Naive thymus-derived CD8-positive, alpha-beta T cell (primary cell): ENCODE measurements at regions not wholly inside any gene's neighbourhood (a gene's known extent, or its start where the extent isn't known, plus 50 kb on each side); places are given as distances from the start of the nearest gene placed in this dataset.

Experiments used
- ATAC-seq, 2 donors: fragments of 150-1000 bp; cut with Tn5 transposase in 1 of 2; sonication (Bioruptor Pico), chemical (Tn5 transposase) in 1 of 2; 1 replicate in 1 of 2; 2 replicates in 1 of 2; pipeline ENCODE4 v1.10.0; 2021; ENCODE audit warnings: mild to moderate bottlenecking in 2 of 2, moderate library complexity in 2 of 2
- POLR2A ChIA-PET: fragments of 350-600 bp; sonication (Branson Sonifier 250); formaldehyde crosslinking; loops from one replicate; lab custom pipeline; 2021; ENCODE audit warnings: antibody characterized with exemption; lab: Charles Lee
- DNase-seq, 10 donors: peaks; one replicate each; pipeline versions ENCODE4 v3.0.0 to v3.0.0-alpha.2; 2020 to 2022
- H3K27ac Mint-ChIP-seq, 10 donors: one replicate each; pipeline ENCODE4 v1.8.0; 2020 to 2022; ENCODE audit warnings: mild to moderate bottlenecking in 10 of 10, mixed read lengths in 10 of 10, moderate library complexity in 4 of 10, inconsistent platforms in 1 of 10
- H3K27me3 Mint-ChIP-seq, 5 donors: one replicate each; pipeline ENCODE4 v1.8.0; 2021 to 2022; ENCODE audit warnings: mixed read lengths in 5 of 5
- H3K36me3 Mint-ChIP-seq, 3 donors: one replicate each; pipeline ENCODE4 v1.8.0; 2020 to 2022; ENCODE audit warnings: mixed read lengths in 3 of 3, mild to moderate bottlenecking in 2 of 3, inconsistent platforms in 1 of 3
- H3K4me1 Mint-ChIP-seq, 4 donors: one replicate each; pipeline ENCODE4 v1.8.0; 2021 to 2022; ENCODE audit warnings: mixed read lengths in 4 of 4
- H3K4me3 Mint-ChIP-seq, 10 donors: one replicate each; pipeline ENCODE4 v1.8.0; 2020 to 2022; ENCODE audit warnings: mild to moderate bottlenecking in 10 of 10, mixed read lengths in 10 of 10, moderate library complexity in 6 of 10, inconsistent platforms in 1 of 10
- H3K9me3 Mint-ChIP-seq, 9 donors: one replicate each; pipeline ENCODE4 v1.8.0; 2020 to 2022; ENCODE audit warnings: mixed read lengths in 9 of 9, mild to moderate bottlenecking in 3 of 9, inconsistent platforms in 1 of 9, moderate library complexity in 1 of 9

DNA sequence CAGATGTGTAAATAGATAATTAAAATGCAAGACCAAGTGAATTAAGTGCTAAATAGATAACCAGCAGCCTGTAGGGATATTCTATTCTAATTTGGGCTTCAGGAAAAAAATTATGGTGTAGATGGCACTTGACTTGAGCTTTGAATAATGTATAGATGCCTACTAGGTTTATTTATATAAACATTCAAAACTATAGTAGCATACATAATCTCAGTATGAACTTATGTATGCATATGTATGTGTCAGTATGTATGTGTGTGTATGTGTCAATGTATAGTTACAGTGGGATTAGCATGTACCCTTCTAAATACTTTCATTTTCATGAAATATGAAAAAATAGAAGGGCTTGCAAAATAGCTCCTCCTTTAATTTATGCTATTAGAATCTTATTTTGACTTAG lies 207.3 kb upstream of the PPP1R3A start:
- no peak for ATAC-seq
- Mint-ChIP-seq H3K9me3 (peaks cover 0 to 5% (median 0%) of the 10 kb centered on the region in 9 donors), H3K27me3 (no peaks in the 10 kb centered on the region), H3K36me3 (no peaks in the 10 kb centered on the region), H3K4me3 (no peak overlapping the region), H3K4me1 (no peaks in the 10 kb centered on the region), H3K27ac (no peak overlapping the region)
- POLR2A ChIA-PET, result no interaction called here
- no peak for DNase-seq

DNA sequence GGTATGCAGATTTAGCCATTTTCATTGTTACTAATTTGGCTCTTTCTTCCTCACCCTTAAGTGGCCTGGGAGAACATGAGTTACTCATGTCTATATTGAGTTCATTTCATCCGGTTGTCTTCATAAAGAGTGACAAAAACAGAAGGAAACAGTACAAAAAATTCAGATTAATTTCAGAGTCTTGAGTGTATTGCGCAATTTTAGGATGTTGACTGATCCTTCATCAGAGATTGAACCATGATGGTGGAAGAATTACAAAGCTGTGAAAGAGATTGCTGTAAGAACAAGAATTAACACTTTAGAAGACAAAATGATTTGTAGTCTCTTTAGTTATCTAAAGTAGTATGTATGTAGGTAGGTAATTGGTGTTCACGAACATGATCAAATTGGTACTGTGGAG lies 194.0 kb upstream of the PPP1R3A start:
- Mint-ChIP-seq H3K4me3 (no peak overlapping the region), H3K27me3 (peaks cover 0 to 4% (median 0%) of the 10 kb centered on the region in 5 donors), H3K36me3 (no peaks in the 10 kb centered on the region), H3K4me1 (no peaks in the 10 kb centered on the region), H3K9me3 (peaks cover 0 to 4% (median 0%) of the 10 kb centered on the region in 9 donors), H3K27ac (no peak overlapping the region)
- ATAC-seq, result no peak
- POLR2A ChIA-PET, result no interaction called here
- DNase-seq, result no peak

DNA sequence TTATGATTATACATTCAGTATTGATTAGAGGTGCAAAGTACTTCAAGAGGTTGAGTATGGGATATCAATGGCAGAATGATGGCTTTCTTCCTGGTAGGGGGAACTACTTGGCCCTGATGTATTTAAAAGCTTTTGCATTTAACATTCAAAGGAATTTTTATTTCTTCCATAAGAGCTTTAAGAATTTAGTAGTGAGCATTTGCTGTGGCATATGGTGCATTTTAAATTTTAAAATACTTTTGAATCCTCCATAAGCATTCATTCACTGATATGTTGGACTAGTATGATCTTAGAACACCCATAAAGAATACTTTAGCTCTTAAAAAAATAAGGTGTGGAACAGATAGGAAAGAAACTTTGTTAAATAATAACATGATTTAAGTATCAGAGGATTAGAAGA lies 191.9 kb upstream of the PPP1R3A start:
- DNase-seq, result no peak
- H3K4me1 Mint-ChIP-seq, result no peaks in the 10 kb centered on the region
- H3K4me3 Mint-ChIP-seq, result no peak overlapping the region
- H3K27ac Mint-ChIP-seq, result no peak overlapping the region
- no peak for ATAC-seq
- POLR2A ChIA-PET, result no interaction called here
- H3K27me3 Mint-ChIP-seq, result peaks cover 0 to 4% (median 1%) of the 10 kb centered on the region in 5 donors
- peaks cover 0 to 4% (median 0%) of the 10 kb centered on the region in 9 donors for H3K9me3 Mint-ChIP-seq
- no peaks in the 10 kb centered on the region for H3K36me3 Mint-ChIP-seq

DNA sequence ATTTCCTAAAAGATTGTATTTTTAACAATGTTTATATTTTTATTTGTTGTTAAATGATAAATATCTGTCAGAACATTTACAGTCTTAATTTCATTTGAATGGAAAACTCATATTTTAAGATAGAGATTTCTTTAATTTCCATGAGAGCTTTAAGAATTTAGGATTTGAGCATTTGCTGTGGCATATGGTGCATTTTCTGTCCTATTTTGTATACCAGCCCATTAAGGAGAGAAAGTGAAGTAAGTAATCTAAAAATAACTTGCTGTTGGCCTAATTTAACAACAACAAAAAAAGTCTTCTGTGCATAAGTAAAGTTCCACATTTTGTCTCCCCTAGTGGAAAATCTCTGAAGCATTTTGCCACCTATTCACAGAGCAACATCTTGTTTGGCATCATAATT lies 190.9 kb upstream of the PPP1R3A start:
- Mint-ChIP-seq H3K4me3 (no peak overlapping the region), H3K27me3 (peaks cover 0 to 4% (median 1%) of the 10 kb centered on the region in 5 donors), H3K9me3 (peaks cover 0 to 2% (median 0%) of the 10 kb centered on the region in 9 donors), H3K36me3 (no peaks in the 10 kb centered on the region), H3K27ac (no peak overlapping the region), H3K4me1 (no peaks in the 10 kb centered on the region)
- POLR2A ChIA-PET, result no interaction called here
- no peak for DNase-seq
- no peak for ATAC-seq

DNA sequence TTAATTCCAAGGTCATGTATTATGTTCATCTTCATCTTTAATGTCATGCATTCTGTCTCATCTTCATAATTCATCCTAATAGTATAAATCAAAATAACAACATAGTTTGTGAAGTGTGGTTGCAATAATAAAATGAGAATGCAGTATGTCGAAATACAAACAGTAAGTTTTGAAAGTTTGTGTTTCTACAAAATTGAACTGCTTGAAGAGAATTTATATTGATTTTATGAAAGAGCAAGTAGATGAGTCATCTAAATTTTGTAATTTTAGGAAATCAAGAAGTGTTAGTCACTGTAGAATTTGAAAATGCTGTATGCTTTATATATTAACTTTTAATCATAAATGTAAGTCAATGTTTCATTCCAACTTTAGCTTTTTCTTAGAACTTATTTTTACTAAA lies 190.5 kb upstream of the PPP1R3A start:
- Mint-ChIP-seq H3K4me3 (no peak overlapping the region), H3K9me3 (peaks cover 0 to 2% (median 0%) of the 10 kb centered on the region in 9 donors), H3K27ac (no peak overlapping the region), H3K27me3 (peaks cover 0 to 4% (median 1%) of the 10 kb centered on the region in 5 donors), H3K36me3 (no peaks in the 10 kb centered on the region), H3K4me1 (no peaks in the 10 kb centered on the region)
- ATAC-seq, result no peak
- POLR2A ChIA-PET, result no interaction called here
- no peak for DNase-seq

DNA sequence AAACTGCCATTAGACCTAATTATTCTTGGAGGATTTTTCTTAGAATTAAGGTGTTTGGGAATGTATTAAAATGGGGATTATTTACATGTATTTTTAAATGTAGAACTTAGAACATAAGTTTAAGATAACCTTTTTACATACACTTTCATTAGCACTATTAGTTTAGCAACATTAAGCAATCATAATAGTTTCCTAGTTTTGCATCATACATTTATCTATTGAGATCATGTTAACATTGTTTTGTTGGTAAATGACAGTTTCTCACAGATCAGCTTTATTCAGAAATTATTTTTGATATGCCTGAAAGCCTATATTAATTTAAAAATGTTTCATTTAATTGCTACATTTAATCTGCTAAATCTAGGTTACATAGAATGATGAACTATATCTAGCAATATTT lies 189.7 kb upstream of the PPP1R3A start:
- POLR2A ChIA-PET, result no interaction called here
- Mint-ChIP-seq H3K36me3 (no peaks in the 10 kb centered on the region), H3K27ac (no peak overlapping the region), H3K9me3 (peaks cover 0 to 2% (median 0%) of the 10 kb centered on the region in 9 donors), H3K4me3 (no peak overlapping the region), H3K27me3 (peaks cover 0 to 4% (median 1%) of the 10 kb centered on the region in 5 donors), H3K4me1 (no peaks in the 10 kb centered on the region)
- ATAC-seq (no peak), DNase-seq (no peak)

DNA sequence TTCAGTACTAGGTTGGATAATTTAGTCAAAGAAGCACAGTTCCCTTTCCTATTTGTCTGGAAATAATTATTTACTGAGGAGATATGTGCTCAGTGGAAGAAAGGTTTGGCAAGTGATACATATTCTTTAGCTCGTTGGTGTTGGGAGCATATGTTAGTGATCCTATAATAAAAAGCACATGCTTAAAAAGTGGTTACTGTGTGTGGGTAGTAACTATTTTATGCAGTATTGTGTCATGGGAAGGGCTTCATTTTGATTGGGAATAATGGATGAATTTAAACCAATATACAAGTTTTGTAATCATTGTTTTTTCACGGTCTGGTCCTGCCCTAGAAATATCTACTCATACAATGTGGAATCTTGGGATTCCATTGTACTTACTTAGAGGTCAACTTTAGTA lies 188.7 kb upstream of the PPP1R3A start:
- POLR2A ChIA-PET, result no interaction called here
- H3K36me3 Mint-ChIP-seq, result no peaks in the 10 kb centered on the region

DNA sequence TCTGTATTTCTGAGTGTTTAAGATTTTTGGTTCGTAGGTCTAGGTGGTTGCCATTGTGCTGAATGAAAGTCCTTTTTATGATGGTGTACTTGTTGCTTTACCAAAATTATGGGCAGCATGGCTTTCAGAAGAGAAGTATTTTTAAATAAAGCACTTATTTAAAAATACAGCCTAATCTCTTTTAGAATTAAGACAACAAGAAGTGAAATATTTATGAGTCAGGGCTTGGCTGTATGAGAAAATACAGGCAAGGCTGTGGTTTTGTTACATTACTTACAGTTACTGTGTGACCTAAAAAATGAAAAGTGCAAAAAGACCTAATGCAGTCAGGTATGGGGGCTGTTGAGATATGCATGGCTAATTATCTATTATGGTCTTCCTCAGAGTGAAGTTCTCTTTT lies 185.2 kb upstream of the PPP1R3A start:
- Mint-ChIP-seq H3K27me3 (peaks cover 0 to 3% (median 2%) of the 10 kb centered on the region in 5 donors), H3K27ac (no peak overlapping the region), H3K36me3 (no peaks in the 10 kb centered on the region), H3K4me1 (no peaks in the 10 kb centered on the region), H3K4me3 (no peak overlapping the region), H3K9me3 (peaks cover 0 to 1% (median 0%) of the 10 kb centered on the region in 9 donors)
- POLR2A ChIA-PET, result no interaction called here
- DNase-seq (no peak), ATAC-seq (no peak)

More for the DNA sequence above, 188.7 kb upstream of the PPP1R3A start:
- ATAC-seq (no peak), DNase-seq (no peak)
- Mint-ChIP-seq H3K9me3 (peaks cover 0 to 1% (median 0%) of the 10 kb centered on the region in 9 donors), H3K4me3 (no peak overlapping the region), H3K27me3 (peaks cover 0 to 2% (median 0%) of the 10 kb centered on the region in 5 donors), H3K27ac (no peak overlapping the region), H3K4me1 (no peaks in the 10 kb centered on the region)

DNA sequence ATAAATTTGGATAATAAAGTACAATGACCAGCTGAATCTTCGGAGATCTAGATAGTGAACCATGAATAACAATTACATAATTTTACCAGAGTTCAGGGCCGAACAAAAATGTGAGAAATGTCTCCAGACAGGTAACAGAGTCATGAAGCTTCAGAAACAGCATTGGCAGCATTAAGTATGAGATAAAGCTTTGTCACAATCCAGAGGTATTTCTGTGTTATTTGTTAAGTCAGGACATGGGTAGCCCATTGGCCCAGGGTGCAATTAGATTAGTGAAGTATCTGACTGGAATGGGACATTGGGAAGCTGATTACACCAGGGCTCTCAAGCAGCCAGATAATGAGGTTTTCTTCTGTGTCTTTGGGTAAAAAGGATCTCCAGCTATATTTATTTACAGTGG lies 184.2 kb upstream of the PPP1R3A start:
- H3K9me3 Mint-ChIP-seq, result peaks cover 0 to 1% (median 0%) of the 10 kb centered on the region in 9 donors
- H3K27me3 Mint-ChIP-seq, result peaks cover 0 to 5% (median 4%) of the 10 kb centered on the region in 5 donors
- H3K27ac Mint-ChIP-seq, result no peak overlapping the region
- DNase-seq (no peak), ATAC-seq (no peak)
- no peak overlapping the region for H3K4me3 Mint-ChIP-seq
- POLR2A ChIA-PET, result no interaction called here
- no peaks in the 10 kb centered on the region for H3K4me1 Mint-ChIP-seq
- H3K36me3 Mint-ChIP-seq, result no peaks in the 10 kb centered on the region

DNA sequence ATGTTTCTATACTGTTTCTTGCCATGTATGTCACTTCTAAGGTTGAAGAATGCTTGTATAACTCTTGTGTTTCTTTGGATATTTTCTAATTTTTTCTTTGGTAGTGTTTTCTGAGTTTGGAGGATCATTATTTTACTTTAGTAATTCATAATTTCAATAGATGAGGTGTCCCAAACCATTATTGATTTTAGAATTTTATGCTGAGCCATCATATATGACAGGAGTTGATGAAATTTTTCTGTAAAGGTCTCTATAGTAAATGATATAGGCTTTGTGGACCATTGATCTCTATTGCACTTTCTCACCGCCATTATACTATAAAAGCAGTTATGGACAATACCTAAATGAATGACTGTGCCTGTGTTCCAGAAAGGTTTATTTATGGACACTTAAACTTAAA lies 183.3 kb upstream of the PPP1R3A start:
- POLR2A ChIA-PET, result no interaction called here
- H3K27ac Mint-ChIP-seq, result no peak overlapping the region
- no peaks in the 10 kb centered on the region for H3K4me1 Mint-ChIP-seq

DNA sequence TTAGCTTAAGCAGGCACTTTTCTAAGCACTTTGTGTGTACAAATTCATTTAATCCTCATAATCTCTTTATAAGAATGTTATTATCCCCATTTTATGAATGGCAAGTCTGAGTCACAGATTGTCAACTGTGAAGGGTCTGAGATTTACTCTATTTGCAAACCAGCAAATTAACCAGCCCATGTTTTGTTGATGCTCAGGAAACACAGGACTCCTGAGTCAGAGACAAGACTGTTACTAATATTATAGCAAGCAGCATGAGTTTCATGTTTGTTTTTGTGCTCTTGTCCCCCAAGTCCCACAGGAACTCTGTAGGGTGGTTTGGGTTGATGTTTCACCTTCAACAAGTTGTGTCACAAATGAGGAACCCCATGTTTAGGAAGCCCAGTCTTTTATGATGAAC lies 182.0 kb upstream of the PPP1R3A start:
- POLR2A ChIA-PET, result no interaction called here

More for the DNA sequence above, 183.3 kb upstream of the PPP1R3A start:
- Mint-ChIP-seq H3K9me3 (peaks cover 0 to 3% (median 0%) of the 10 kb centered on the region in 9 donors), H3K27me3 (peaks cover 0 to 11% (median 3%) of the 10 kb centered on the region in 5 donors), H3K4me3 (no peak overlapping the region), H3K36me3 (no peaks in the 10 kb centered on the region)
- DNase-seq (no peak), ATAC-seq (no peak)

DNA sequence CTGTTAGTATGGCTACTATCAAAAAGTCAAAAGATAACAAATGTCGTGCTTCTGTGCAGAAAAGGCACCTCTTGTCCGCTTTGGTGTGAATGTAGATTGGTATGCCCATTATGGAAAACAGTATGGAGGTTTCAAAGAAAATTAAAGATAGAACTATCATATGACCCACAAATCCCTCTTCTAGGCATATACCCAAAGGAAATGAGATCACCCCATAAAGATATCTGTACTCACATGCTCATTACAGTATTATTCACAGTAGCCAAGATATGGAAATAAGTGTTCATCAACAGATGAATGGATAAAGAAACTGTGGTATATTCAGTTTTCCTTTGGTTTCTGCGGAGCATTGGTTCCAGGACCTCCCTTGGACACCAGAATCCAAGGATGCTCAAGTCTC lies 180.5 kb upstream of the PPP1R3A start:
- no peak for DNase-seq
- no peaks in the 10 kb centered on the region for H3K36me3 Mint-ChIP-seq
- H3K4me1 Mint-ChIP-seq, result no peaks in the 10 kb centered on the region
- no peak overlapping the region for H3K4me3 Mint-ChIP-seq
- H3K27me3 Mint-ChIP-seq, result peaks cover 0 to 20% (median 10%) of the 10 kb centered on the region in 5 donors
- POLR2A ChIA-PET, result no interaction called here
- H3K9me3 Mint-ChIP-seq, result peaks cover 0 to 8% (median 0%) of the 10 kb centered on the region in 9 donors
- no peak overlapping the region for H3K27ac Mint-ChIP-seq
- no peak for ATAC-seq

More for the DNA sequence above, 182.0 kb upstream of the PPP1R3A start:
- H3K4me1 Mint-ChIP-seq, result no peaks in the 10 kb centered on the region
- H3K9me3 Mint-ChIP-seq, result peaks cover 0 to 3% (median 0%) of the 10 kb centered on the region in 9 donors
- peaks cover 0 to 14% (median 3%) of the 10 kb centered on the region in 5 donors for H3K27me3 Mint-ChIP-seq
- H3K27ac Mint-ChIP-seq, result no peak overlapping the region
- DNase-seq, result no peak
- no peak for ATAC-seq
- H3K4me3 Mint-ChIP-seq, result no peak overlapping the region
- H3K36me3 Mint-ChIP-seq, result no peaks in the 10 kb centered on the region

DNA sequence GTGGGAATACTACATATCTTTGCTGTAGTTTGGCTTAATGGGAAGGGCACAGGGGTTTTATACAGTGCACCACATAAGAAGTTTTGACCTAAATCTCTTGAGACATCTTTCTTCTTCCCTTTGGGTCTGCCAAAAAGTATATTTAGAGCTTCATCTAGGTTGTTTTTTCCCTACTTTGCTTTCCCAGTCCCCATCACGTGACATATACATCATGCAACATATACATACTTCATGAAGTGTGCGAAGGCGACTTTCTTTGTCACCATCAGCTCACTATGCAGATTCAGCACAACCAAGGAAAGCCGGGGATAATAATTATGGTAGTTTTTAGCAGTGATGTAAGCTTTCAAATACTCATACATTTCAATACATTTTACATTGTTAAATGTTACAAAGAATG lies 177.1 kb upstream of the PPP1R3A start:
- no peak overlapping the region for H3K27ac Mint-ChIP-seq
- DNase-seq, result no peak
- ATAC-seq, result no peak
- peaks cover 4 to 33% (median 11%) of the 10 kb centered on the region in 5 donors for H3K27me3 Mint-ChIP-seq
- peaks cover 0 to 8% (median 0%) of the 10 kb centered on the region in 9 donors for H3K9me3 Mint-ChIP-seq
- H3K4me3 Mint-ChIP-seq, result no peak overlapping the region
- no peaks in the 10 kb centered on the region for H3K4me1 Mint-ChIP-seq
- POLR2A ChIA-PET, result no interaction called here
- H3K36me3 Mint-ChIP-seq, result no peaks in the 10 kb centered on the region

DNA sequence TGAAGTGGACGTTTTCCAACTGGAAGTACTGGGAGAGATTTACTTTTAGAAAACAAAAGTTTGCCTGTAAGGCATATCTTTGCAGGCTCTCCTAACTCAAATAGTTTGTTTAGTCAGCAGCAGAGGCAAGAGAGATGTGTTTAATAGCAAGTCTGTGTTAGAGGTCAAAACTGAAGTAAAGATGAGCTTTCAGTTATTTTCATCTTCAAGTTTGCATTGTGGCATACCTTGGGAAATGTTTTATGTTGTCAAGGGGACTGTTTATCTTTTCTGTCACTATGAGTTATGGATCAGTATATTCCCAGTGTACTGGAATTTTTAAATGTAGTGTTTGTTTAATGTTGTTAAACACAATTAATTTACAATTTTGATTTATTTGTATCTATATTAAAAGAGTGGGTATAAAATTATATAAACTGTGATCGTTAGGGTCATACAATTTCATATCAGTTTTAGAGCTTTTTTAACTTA lies 169.7 kb upstream of the PPP1R3A start:
- H3K9me3 Mint-ChIP-seq, result no peaks in the 10 kb centered on the region
- peaks cover 0 to 2% (median 0%) of the 10 kb centered on the region in 3 donors for H3K36me3 Mint-ChIP-seq
- no peak overlapping the region for H3K27ac Mint-ChIP-seq
- H3K4me1 Mint-ChIP-seq, result peaks cover 11 to 35% (median 34%) of the 10 kb centered on the region in 4 donors
- peak overlapping the region in 1 of 10 donors; percentile 75 for H3K4me3 Mint-ChIP-seq
- no peak for ATAC-seq
- POLR2A ChIA-PET, result no interaction called here
- DNase-seq, result no peak
- peaks cover 33 to 55% (median 45%) of the 10 kb centered on the region in 5 donors for H3K27me3 Mint-ChIP-seq
